Right kidney (tissue), 1 donor: ENCODE measurements at regions not wholly inside any gene's neighbourhood (a gene's known extent, or its start where the extent isn't known, plus 50 kb on each side); places are given as distances from the start of the nearest gene placed in this dataset.

ENCODE experiments used
- DNase-seq: peaks from one replicate; pipeline ENCODE4 v3.0.0-alpha.2; 2016

DNA sequence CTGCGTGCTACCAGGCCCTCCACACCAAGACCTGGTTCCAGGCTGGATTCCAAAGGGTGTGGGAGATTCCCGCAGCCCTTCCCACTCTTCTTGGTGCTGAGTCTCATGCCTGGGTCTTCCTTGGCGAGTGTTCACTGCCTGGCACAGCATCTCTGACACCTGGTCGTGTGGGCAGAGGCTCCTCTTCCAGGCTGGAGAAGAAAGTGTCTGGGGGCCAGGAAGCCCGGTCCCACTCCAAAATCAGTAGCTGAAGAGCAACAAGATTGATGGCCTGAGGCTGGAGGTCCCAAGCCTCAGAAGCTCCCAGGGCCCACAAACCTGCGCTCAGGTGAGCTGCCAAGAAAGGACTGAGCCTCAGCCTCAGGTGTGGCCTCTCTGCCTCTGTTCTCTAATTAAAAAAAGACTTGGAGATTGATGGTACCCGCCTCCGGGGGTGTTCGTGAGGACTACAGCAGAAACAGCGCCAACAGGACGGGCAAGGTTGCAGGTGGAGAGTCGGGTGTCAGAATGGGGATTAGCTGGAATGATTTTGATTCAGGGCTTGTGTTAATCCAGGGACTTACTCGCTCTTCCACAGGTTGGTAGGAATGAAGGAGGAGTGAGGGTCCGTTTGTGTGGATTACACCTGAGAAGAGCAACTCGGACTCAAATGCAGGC is 217.5 kb downstream of the TEX29 start:
- DNase-seq = no peak

DNA sequence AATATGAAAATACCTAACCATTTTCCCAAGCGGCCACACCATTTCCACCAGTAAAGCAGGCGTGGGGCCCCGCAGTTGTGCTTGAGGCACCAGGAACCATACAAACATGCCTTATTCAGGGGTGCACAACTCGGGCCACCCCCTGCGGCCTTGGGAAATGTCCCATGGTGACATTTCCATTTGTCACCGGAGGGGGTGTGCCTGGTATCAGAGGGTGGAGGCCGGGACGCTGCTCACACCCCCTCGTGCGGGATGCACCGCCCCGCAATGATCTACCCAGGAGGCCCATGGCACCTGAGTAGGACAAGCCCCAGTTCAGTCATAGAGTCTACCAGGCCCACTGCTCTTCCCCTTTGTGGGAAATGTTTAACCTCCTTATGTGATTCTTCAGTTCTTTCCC is 218.8 kb downstream of the TEX29 start:
- no peak for DNase-seq

DNA sequence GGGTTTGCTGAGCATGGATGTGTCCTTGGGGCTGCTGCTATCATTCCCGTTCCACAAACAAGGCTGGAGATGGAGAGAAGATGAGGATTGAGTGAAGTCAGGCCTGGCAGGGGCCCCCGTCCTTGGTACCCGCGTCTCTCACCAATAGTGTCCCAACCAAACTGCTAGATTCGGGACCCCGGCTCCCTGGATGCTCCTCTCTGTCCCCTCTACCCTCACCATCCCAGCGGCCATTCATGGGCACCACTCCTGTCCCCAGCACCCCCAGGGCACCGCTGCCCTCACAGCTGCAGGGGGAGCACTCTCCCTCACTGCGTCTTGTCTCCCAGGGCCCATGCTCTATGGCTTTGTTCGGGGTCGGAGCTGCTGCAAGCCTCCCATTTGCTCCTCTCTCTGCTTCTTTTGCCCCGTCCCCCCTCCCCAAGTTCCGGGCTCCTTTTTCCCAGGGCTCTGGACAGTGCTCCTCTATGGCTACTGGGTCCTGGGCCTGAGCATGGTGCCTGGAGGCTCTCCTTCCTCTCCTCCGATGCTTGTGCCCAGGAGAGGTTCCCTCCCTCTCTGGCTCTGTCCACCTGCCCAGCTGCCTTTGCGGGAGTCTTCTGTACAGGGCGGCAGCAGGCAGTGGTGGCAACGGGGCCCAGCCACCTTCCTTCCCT is 219.5 kb downstream of the TEX29 start:
- no peak for DNase-seq

DNA sequence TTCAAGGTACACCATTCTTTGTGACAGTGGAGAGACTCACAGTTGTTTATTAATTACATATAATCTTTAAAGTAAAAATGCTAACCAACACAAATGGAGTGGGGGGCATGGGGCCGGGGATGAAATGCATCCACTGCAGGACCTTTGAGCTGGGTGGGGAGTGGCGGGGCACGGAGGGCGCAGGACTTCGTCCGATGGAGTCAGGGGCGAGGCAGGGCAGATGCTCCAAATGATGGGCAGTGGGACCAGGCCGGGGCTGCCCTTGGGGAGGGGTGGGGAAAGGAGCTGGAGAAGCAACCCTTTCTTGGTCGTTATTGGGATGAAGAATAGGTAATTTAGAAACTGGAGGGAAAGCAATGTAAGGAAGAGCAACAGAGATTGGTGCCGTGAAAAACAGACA is 220.0 kb downstream of the TEX29 start:
- DNase-seq = no peak

DNA sequence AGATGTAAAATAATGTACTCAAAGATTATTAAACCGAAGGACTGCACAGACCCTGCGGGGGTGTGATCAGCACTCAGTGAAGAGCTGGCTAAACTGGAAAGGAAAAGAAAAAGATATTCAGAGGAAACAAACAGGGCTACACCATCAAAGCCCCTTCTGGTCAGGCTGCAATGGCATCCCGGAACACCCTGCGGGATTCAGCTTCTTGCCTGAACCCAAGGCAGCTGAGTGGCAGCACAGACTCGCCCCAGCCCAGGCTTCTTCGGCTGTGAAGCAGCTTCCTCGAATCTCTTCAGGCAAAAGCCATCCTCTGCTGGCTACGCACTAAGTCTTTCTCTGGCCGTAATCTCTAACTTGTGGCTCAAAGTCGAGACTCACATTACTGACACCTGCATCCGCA is 220.9 kb downstream of the TEX29 start:
- no peak for DNase-seq

DNA sequence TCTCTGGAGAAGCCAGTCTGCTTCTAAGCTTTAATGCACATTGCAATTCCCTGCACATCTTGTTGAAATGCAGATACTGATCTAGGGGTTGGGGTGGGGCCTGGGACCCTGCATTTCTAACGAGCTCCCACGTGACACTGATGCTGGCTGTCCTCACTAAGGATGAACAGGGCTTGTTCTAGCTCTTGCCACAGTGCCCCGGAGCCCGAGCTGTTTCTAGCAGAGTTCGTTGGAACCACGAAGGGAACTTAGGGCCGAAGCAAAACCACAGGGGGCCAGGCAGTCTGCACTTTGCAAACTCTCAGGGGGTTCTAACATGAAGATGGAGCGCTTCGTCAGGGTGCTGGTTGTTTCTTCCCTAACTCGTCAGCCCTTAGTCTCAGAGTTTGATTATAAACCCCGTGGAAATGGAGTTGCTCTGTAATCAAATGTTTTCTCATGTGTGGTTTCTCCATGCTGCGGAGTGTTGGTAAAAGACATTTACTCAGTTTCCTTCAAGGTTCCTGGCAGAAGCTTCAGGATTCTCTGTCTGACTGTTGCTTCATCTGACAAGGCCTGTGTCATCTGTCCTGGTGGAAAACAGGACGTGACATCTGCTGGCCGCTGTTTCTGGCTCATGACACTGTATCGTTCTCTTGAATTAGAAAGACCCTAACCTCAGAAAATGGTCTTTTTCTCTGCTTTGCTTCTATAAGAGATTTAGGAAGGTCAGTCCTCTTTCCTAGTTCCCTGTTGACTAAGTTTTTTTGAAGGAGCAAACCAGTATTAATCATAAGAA is 221.5 kb downstream of the TEX29 start:
- no peak for DNase-seq

DNA sequence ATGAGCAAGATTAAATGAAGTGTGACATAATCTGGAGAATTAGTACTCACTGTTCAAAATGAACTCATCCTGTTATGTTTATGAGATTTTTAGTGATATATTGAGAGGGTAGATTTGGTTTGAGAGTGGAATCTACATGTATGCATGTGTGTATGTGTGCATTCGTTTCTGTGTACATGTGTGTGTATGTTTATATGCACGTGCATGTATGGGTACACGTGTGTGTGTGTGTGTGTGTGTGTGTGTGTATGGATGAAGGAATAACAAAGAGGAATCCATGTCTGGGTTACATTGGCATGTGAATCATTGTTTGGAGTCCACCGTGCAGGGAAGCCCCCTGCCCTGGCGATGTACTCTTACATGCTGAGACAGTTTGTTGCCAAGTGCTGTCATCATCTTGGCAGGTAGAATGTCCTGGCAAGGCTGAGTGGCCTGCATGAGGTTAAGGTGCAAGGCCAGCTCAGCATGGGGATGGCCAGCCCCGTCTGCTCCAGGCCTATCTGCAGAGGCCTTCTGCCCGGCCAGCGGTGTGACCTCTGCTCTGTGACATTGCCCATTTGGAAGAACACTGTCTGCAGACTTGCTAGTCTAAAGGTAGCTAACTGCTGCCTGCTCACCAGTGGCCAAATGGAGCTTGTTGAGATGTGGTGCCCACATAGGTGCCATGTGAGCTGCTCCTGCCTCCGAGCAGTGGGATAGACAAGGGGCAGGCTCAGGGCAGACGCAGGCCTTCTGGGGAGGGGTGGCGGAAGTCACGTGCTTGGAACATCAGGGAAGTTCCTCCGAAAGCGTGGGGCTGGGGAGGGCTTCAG is 222.3 kb downstream of the TEX29 start:
- no peak for DNase-seq

DNA sequence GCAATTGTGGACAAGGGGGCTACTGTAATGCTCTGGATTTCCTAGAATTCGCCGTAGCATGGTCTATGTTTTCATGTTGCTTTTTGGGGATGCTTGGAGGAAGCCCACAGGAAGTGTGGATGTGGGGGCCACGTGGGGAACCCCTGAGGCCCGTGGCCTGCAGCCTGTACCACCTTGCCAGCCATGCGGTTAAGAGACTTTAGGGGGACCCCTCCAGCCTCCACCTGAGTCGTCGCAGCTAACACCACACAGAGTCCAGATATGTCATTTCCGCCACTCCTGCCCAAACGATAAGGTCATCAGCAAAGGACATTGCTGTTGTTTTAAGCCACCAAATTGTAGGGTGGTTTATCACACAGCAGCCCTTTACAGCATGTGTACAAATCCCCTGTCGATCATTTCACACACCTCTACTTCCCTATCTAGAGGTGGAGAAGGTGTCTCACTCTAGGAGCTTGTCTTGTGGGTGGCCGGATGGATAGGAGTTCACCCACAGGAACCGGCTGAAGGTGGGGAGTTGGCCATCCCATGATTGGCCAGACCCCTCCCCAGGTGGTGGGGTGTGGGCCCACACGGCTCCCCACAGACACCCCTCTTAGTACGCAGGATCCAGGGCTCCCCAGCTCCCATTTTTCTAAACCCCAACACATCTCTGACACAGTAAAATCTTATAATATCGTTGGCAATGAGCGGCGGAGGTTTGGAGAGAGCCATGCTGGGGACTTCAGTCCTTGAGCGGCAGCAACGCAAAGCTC is 226.7 kb downstream of the TEX29 start:
- no peak for DNase-seq

DNA sequence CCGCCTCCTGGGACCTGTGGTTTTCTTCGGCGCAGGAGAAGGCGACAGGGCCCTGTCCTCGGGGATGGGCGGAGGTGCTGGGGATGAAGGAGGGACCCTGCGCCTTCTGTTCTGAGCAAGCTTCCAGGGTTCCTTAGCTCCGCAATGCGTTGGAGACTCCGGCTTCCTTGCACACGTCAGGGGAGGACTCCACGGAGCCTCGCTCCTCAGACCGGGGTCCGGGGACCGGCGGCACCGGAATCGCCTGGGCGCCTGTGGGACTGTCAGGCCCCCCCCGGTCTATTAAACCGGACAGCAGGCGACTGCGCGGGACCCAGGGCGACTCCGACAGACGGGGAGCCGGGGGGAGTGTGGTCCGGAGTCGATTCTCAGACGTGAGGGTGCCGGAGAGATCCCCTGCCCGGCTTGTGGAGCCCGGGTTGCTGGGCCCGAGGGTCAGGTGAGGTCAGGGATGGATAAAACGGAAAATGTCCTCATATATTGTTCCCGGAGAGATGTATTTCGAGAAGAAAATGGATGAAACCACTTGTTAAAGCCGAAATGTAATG is 227.4 kb downstream of the TEX29 start:
- no peak for DNase-seq

DNA sequence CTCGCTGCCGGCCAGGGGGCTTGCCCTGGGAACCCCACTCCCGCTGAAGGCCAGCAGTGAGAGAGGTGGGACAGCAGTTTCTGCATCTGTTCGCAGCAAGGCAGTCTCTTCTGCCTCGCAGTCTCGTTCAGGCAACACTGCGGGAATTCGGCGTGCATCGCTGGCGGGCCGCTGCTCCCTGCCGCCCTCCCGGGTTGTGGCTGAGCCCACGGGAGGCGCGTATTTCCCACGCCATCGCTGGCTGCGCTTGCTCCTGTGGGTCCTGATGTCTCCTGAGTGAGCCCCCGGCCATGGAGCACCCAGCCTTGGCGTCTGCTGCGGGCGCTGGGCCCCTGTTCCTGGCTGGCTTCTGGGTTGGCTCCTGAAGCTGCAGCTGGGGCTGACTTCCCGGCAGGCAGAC is 227.9 kb downstream of the TEX29 start:
- no peak for DNase-seq

DNA sequence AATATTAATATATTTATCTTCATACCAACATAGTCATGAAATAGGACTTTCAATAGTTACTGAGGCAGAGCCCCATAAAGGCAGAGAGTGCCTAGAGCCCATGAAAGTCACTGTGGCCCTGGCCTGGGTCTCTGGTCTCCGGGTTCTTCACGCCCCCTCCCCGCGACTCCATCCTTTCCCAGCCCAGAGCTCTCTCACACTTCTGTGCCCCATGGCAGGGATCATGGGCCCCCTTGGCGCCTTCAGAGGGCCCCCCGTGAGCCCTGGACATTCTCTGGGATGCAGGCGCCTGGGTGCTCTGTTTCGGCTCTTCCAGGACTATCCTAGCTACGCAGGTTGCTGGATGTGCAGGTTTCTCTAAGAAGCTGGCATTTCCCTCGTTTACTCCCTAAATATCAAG is 228.4 kb downstream of the TEX29 start:
- DNase-seq = no peak

DNA sequence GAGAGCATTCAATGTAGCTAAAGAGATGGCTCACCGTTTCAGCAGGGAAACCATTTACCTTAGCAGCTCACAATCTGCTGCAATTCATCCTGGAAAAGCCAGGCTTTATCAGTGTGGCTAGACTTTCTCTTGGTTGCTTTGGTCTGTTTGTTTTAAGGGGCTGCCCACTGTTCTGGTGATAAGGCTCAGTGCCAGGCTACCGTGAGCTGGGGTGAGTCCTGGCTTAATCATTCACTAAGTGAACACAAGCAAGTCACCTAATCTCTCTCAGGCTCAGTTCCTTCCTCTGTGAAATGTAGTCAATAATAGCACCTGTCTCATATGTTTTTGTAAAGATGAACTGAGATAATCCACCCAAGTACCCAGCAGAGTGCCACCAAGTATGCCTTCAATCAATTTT is 229.0 kb downstream of the TEX29 start:
- no peak for DNase-seq

DNA sequence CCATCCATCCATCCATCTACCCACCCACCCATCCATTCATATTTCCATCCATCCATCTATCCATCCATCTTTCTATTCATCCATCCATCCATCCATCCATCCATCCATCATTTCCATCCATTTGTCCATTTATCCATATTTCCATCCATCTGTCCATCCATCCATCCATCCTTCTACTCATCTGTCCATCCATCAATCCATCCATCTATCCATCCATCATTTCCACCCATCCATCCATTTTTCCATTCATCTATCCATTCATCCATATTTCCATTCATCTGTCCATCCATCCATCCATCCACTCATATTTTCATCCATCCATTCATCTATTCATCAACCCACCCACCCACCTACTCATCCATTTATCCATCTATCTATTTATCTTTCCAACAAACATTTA is 229.6 kb downstream of the TEX29 start:
- no peak for DNase-seq

DNA sequence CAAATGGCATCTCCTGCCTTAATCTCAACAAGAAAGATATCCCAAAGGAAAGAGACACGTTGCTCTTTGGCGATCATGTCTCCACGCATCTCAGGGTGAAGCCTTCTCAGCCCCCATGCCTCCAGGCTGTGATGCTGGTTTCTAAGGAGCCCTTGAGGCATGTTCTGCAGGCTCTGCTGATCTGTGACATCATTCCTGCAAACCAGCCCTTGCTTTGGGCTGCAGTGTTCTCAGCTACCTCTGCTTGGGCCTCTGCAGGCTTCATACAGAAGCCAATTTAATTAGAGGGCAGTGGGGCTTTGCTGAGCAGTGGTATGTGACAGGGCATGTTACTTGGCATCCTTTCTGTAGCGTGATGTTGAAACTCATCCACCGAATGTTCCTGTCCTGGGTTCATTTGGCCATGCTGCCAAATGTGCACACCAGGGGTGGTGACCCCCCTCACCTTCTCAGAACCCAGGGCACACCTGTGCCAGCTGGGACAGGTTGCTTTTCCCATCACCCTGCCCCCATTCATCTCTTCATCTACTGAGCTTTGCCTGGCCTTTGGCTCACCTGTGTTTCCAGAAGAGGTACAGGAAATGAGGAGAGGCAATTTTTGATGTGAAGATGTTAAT is 230.9 kb downstream of the TEX29 start:
- no peak for DNase-seq

DNA sequence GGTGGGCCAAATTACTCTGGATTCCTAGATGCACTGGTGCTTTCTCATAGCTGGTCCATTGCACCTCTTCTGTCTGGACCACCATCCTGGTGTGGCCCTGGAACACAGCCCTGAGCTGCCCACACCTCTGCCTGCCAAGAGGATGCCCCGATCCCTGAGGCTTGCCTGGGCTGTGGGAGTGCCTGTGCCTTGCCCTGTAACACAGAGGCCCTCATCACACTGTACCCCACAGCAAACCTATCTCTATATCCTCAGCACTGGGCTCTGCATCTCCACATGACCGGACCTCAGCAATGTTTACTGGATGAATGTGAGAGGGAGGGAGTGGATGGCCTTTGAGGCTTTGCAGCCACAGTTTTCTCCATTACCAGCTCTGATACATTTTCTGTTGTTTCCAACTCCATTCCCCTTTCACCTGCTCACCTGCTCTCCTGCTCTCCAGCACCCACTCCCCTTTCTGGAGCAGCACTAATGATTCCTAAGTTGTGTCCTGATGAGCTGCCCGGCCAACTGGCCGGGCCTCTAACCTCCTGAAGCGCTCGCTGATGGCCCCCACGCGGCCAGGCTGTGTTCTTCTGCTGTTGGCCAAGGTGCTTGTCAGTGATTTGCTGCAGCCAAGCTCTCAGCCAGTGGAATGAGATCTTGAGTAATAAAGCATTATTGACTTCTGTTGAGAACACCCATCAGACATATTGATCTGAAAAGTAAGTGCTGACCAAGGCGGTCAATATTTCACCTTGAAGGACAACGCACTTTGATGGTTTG is 232.6 kb downstream of the TEX29 start:
- no peak for DNase-seq

DNA sequence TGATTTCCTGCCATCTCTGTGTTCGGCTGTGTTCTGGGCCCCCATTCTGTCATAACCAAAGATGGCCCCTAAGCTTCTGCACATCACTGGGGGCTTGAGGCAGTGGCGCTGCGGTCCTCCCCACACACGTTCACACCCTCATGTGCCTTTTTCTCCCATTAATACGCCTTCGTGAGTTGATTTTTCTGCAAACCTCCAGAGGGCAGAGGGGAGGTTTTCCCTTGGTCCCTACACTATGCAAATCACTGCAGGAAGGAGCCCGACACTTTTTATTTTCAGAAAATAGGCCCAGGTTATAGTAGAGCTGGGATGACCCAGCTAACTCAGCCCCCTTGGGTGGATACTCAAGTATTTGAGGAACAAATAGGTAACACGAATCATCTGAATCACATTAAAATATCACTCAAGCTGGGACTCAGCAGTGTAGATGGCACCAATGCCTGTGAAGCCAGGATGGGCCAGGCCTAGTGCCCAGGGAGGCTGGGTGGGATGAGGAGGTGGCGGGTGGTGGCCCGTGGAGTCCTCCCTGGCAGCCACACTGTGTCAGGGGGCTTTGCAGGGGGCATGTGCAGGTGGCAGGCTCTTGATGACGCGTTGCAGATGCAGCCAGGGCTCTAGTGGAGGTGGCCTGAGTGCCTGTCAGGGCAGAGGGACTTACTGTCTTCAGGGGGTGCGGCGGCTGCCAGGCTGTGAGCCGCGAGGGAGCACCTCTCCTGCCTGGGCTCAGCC is 234.3 kb downstream of the TEX29 start:
- DNase-seq = no peak

DNA sequence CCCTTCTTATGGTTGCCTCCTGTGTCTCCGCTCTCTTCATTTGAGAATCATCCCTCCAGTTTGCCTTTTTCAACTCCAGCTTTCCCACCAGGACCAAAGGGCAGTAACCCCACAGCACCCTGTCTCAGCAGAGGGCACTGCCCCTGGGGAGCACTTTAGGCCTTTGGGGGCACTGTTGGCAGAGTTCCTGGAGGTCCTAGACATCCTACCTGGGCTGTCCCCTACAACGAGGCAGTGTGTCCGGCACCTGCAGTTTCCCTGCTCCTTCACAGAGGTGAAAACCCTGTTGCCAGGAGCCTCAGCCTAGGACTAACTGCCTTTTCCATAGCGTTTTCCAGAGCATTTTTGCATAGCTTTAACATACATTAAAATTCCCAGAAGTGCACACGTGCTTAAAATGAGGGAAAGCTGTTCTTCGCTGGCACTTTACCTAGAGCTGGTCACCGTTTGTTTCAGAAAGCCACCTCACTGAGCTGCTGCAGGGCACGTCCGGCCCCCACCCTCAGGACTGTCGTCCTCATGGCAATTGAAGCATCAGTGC is 234.9 kb downstream of the TEX29 start:
- DNase-seq = no peak

DNA sequence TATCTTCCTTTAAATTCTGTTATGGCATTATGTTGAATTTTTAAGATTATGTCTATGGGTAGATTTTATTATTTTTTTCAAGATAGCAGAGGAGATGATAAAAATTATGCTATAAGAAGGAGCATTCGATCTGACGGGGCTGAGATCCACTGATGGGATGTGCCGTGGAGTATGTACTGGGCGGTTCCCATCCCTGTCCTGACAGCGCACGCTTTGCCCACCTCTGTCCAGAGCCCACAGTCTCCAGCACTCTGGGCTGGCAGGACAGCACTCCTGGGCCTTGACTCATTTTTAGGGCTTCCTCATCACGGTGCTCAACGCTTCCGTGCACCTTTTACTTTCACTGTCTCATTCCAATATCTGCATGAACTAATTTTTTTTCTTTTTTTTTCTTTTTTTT is 235.5 kb downstream of the TEX29 start:
- no peak for DNase-seq

DNA sequence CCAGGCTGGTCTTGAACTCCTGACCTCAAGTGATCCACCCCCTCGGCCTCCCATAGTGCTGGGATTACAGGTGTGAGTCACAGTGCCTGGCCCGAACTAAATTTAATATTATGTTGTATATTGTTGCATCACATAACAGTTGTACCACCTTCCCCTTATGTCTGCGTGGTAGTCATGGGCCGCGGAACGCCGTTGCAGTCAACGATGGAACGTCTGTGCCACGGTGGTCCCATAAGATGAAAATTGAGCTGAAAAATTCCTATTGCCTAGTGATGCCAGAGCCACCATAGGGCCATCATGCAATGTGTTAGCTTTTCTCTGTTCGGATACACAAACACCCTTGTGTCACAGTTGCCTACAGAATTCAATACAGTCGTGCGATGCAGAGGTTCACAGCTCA is 236.1 kb downstream of the TEX29 start:
- no peak for DNase-seq
